GM19239 (cell line): ENCODE measurements at regions not wholly inside any gene's neighbourhood (a gene's known extent, or its start where the extent isn't known, plus 50 kb on each side); places are given as distances from the start of the nearest gene placed in this dataset.

Experiments used
- DNase-seq: peaks from one replicate; pipeline ENCODE4 v3.0.0; 2011; ENCODE audit warnings: low spot score; ENCODE audit not compliant: insufficient read length
- FAIRE-seq: peaks from 2 replicates; lab custom pipeline; 2011; peaks lifted over from hg19 to GRCh38; lab: Jason Lieb, UNC

DNA sequence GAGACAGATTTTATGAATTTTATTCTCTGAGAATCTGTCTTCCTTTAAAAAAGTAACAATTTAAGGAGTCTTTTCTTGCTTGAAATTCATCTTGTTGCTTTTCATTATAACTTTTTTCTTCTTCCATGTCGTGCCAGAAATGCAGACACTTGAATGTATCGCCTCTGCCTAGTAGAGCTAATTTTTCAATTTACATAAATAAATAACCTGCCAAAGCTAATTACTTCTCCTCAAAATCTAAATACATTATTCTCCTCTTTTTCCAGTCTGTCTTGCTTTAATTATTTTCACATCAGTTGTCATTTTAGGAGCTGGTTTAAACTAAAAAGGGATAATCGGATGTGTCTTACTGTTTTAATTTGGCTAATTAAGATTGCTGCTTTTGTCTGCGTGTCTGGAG, 711.1 kb upstream of the SEL1L start:
- no peak for FAIRE-seq
- no peak for DNase-seq

DNA sequence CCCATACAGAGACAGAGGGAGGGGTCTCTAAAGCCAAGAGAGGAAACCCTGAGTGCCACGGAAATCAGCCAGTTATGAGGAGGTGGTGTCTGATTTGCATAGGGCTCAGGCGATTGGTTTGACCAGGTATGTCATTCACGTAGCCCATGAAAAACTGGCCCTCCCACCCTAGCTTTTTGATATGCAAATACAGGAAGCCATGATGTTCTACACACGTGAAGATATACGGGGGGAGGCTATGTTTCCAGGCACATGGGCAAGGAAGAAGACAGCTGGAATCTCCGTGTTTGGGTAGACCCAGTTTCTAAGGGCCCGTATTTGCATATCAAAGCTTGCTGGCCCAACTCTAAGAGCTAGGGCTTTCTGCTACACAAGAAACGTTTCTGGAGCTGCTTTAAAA, 717.8 kb upstream of the SEL1L start:
- FAIRE-seq: no peak
- DNase-seq: no peak

DNA sequence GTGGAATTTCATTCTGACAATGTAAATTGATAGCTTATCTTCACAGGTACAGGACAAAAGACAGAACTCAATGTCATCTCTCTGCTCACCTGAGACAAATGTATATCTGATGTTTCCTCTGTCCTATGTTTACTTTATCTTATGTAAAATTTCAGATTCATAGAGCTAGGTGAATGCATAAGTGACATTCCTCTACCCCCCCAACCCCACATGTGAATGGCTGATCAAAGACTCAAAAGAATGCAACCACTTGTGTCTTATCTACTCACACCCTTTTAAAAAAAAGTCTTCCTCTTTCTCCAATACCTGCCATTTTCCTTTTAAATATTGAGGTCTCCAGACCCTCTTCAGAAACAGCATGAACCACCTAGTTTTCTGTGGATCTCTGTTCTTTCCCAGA, 736.6 kb upstream of the SEL1L start:
- FAIRE-seq (no peak), DNase-seq (no peak)

DNA sequence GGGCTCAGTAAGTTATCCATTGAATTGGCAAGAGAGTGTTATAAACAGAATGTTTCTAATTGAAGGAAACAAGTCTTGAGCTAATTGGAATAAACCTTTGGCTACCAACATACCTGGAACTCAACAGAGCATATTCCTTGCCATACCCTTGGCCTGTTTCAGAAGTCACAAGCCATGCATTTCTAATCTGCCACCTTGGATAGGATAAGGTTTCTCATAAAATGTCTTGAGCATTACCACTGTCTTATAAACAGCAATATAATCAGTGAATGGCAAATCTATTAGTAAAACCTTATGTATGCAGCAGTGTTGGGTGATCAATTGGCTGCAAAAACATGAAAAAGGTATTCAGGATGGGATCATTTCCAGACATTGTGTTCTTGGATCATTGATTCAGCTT, 765.2 kb upstream of the SEL1L start:
- no peak for DNase-seq
- no peak for FAIRE-seq

DNA sequence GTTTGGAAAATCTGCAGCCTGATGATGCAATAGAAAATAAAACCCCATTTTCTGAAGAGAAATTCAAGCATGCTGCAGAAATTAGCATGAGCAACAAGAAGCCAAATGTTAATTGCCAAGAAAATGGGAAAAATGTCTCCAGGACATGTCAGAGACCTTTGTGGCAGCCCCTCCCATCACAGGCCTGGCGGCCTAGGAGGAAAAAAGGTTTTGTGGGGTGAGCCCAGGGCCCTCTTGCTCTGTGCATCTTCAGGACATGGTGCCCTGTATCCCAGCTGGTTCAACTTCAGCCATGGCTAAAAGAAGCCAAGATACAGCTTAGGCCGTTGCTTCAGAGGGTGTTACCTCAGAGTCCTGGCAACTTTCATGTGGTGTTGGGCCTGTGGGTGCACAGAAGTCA, 775.5 kb upstream of the SEL1L start:
- FAIRE-seq: no peak
- no peak for DNase-seq

DNA sequence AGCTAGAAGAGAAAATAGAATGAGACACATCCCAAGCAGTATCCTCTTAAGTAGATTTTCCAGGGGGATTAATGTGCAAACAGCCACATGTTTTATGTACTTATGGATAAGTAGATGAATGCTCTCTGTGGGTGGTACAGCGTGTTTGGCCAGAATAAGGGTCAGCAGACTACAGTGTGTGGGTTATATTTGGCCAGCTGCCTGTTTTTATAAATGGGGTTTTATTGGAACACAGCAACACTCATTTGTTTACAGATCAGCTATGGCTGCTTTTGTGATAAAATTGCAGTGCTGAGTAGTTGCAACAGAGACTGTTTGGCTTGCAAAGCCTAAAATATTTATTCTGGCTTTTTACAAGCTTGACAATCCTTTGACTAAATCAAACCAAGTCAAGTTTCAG, 780.2 kb upstream of the SEL1L start:
- FAIRE-seq: no peak
- no peak for DNase-seq

DNA sequence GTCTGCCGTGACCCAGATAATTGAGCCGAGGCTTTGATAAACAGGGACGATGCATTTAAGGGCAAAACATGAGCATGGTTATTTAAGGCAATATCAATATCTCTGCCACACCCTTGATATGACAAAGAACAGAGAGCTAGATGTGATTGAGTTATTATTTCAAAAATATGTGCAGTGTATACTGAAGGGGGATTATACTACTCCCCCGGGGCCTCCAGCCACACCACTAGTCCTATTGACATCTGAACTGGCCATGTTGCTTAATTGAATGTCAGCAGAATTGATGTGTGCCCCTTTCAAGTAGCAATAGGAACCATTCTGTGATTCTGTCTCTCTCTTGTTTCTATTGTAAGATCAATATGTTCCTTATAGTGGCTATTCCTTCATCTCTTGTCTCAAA, 794.8 kb upstream of the SEL1L start:
- DNase-seq (no peak), FAIRE-seq (no peak)

DNA sequence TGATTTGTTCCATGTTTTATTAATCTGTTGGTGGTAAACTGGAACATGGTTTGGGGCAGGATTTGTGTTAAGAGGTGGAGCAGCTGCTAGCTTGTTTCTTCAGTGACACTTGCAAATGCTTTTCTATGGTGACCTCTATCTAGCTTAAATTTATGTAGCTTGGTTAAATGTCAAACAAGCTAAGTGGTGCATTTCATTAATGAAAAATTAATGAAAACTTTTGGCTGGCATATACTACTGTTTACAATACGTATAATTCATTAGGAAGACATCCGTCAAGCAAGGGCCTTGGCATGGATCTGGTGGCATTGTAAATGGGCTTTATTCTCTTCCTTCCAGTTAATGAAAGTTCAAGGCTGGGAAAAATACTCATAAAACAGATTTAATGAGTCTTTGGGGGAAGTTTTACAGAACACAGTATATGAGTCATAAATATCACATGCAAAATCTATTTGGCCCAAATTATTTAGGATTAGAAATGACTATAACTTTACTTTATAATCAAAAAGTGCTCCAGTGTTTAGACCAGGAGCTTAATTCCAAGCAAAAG, 807.7 kb upstream of the SEL1L start:
- FAIRE-seq: no peak
- DNase-seq: no peak

DNA sequence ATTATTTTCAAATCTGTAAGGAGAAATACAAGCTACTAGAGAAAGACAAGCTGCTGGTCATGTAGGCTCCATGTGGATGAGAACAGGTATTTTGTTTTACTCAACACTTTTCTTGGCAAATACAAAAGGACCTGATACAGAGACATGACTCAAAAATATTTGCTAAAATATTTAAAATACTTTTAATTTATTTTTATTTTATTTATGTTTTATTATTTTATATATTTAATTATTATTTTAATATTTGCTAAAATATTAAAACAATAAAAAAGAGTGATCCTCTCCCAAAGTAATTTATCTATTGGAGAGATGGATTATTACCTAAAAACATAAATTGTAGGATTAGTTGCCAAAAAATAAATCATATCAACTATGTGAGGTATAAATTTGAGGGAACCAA, 808.9 kb upstream of the SEL1L start:
- no peak for DNase-seq
- FAIRE-seq: no peak

DNA sequence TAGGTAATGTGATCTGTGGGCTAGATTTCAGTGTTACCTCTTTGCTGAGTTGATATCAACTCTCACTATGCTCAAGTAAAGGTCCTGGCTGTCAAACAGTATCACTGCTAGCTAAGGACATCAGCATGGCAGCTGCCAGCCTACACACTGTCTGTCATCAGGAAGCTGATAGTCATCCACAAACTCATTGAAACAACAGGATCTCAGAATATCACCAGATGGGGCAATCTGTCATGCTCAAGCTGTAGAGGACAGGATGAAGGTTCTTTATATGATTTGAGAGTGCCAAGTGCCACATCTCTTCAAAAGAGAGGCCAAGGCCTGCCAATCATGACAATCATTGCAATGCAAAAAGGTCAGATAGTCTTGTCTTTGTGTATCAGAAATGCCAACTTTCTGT, 811.5 kb upstream of the SEL1L start:
- no peak for FAIRE-seq
- DNase-seq: no peak

DNA sequence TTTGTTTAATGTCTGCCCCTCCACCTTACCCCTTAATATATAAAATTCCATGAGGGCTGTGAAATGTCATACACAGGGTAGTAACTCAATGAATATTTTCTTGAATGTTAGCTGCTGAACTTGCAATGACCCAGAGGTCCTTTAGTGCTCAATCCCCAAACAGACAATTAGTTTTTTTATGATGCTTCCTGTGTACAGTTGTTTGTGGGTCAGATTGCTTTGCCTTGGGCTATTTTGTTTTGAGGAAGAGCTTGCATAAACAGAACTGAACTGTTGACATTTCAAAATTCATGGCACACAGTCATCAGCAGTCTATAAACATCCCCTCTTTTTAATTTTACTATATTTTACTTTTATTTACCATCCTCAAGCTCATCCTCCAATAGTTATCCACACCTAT, 820.5 kb upstream of the SEL1L start:
- DNase-seq (no peak), FAIRE-seq (no peak)

DNA sequence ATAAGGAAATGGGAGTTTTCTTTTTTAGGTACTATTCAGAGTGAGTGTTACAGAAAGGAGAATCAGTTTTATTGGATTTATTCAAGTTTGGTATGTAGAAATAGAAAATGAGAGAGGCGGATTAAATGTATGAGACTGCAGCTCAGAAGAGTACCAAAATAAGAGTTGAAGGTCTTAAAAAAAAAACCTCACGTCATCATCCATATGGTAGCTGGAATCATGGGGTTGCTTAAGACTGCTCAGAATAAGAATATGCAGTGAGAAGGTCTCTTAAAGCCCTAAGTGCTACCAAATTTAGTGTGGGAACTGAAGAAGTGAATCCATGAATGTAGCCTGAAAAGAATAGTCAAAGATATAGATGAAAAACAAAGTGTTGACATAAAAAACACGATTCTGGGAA, 825.5 kb upstream of the SEL1L start:
- no peak for DNase-seq
- FAIRE-seq: no peak

DNA sequence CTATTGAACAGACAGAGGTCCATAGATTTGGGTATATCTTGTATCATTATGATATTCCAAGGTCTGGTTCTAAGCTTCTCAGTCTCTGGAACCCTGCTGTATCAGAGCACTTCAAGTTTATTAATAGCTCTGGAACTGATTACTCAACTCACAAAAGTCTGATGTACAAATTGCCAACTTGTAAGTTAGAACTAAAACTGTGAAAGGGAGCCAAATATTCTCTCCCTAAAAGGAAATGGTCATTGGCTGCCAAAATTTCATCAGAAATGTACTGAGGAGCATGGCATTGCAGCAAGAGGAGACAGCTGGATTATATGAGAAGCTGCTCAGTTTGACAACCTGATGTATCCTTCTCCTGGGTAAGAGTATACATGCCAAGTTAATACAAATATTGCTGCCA, 828.8 kb upstream of the SEL1L start:
- DNase-seq (no peak), FAIRE-seq (no peak)

DNA sequence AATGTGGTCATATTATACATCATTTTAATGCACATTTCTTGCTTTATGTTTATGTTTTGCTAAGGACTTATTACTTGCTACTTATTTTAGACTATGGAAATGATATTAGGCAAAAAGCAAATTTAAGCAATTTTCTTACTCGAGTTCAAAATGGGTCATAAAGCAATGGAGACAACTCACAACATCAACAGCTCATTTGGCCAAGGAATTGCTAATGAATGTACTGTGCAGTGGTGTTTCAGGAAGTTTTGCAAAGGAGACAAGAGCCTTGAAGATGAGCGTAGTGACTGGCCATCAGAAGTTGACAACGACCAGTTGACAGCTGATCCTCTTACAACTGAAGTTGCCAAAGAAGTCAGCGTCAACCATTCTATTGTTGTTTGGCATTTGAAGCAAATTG, 831.8 kb upstream of the SEL1L start:
- FAIRE-seq (no peak), DNase-seq (no peak)

DNA sequence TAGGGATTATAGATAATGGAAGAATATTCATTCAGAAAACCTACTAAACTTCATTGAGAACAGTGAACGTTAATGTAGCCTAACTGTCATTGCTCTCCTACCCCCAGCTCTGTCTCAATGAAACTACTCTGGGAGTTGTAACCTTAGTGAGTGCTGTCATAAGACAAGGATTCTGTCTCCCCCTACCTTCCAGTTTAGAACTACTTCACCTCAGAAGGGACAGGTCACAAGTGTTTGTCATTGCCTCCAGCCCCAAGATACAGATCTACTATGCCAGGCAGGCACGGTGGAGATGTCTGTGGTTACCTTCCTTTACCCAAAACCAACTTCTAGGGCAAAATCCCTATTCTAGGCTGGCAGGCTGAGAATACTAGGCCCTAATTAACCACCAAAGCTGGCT, 833.1 kb upstream of the SEL1L start:
- DNase-seq (no peak), FAIRE-seq (no peak)

DNA sequence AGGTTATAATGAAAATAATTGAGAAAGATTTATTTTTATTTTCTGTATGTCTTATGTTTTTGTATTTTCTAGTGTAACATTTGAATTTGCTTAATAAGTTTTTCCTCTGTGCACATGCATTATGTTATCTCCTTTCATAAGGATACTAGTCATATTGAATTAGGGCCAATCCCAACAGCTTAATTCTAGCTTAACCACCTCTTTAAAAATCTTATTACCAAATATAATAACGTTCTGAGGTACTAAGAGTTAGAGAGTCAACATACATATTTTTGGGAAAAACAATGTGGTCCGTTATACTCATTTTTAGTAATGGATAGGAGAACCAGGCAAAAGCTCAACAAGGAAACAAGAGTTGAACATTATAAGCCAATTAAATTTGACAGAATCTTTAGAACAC, 845.6 kb upstream of the SEL1L start:
- FAIRE-seq (no peak), DNase-seq (no peak)

DNA sequence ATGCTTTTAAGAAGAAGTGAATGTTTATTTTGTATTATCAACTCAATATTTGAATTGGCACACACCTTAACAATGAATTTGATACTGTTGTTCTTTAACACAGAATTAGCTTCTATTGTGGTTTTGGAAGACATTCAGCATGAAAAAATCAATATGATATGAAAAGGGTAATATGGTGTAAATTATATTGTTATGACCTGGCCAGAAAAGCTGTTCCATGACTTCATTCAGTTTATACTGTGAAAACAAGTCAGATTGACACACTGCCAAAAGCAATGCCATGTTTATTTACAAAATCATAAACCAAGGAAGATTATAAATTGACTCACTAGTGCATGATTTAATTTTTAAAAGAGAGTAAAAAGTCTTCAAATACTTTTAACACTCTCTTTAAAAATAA, 851.4 kb upstream of the SEL1L start:
- FAIRE-seq: no peak
- no peak for DNase-seq

DNA sequence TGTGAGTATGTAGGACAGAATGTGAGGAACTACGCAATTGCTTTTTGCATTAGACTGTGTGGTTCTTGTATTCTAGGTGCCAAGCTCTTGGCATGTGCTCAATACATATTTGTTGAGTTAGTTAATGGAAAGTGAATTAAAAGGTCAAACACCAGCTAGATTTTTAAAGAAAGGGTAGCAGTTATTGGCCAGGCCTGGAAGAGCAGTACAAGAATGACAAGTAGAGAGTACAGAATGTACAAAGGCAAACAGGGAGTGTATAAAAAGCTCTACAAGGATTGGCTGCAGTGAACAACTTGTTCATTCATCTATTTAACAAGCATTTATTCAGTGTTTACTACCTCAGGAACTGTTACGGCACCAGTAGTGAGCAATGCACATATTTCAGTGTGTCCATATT, 854.0 kb upstream of the SEL1L start:
- FAIRE-seq: no peak
- DNase-seq: no peak

DNA sequence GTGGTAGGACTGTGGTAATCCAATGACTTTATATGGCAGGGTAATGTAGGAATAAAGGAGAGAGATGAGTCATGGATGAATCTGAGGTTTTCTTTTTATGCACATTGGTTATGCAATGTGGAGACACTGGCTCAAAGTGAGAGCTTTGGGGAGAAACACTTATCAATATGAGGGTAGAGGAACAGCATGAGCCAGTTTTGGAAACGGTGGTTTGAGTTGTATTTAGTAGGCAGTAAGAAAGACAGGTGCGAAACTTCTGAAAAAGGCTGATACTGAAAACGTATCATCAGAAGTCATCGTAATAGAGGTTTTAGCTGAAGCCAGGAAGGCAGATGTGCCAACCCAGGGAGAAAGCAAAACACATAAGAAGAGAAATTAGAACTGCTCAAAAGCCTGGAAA, 854.8 kb upstream of the SEL1L start:
- FAIRE-seq: no peak
- DNase-seq: no peak

DNA sequence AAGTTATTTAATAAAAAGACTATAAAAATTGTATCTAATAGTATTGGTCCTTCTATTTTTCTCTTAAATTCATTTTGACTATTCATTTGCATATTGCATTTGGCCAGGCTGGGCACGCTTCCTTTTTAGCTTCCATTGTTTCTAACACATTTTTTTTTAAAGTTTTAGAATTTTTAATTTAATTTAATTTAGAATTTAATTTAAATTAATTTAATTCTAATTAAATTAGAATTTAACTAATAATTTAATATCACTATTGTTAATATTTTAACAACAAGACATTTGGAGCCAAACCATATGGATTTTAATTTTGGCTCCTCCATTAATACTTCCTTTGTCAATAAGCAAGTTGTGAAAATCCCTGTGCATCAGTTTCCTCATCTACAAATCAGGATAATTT, 856.9 kb upstream of the SEL1L start:
- DNase-seq: no peak
- no peak for FAIRE-seq

DNA sequence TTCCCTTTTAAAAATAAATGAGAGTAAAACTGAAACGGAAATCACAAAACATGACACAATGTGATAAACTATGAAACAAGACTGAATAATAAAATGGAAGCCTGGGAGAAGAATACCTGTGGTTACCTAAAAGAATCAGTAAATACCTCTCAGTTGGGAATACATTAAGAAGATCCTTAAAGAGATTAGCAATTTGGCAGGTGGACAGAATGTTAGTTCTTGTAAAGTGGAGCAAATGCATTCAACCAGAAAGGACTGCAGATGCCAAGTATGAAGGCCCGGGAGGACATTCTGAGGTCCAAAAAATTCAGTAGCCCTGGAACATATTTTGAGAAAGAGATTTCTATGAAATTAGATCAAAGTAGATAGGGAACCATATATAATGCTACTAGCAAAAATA, 861.3 kb upstream of the SEL1L start:
- DNase-seq (no peak), FAIRE-seq (no peak)

DNA sequence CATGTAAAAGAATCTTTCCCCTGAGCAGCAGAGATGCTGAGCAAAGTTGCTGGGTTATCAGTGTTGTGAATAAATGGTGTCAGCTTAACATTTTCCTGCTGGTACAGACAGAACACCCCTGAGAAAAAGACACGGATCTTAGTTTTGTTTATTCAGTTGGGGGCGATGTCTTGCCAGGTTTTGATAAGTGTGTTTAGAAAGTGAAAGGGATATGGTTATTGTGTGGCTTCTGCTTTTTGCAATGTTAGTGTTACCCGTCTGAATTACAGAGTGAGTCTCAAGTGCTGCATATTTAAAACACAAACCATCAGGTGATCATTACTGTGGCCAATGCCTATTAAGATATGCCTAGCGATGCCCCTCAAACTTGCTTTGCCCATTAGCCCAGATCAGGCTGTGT, 864.6 kb upstream of the SEL1L start:
- no peak for FAIRE-seq
- no peak for DNase-seq

DNA sequence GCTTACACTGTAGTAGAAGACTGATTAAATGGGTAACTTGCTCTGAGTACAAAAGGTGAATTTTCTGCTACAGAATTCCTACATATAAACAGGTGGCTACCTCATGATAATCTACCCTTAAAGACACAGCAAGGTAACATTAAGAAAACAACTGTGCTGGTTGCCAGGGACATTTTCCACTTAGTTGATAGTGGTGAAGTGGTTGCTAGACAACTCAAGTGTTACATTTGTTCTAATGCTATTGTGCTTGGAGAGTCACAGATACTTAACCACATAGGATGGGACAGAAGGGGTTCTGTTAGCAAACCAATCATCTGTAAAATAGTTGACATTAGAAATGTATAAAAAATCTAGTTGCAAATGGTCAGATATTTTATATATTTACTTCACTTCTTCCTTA, 870.3 kb upstream of the SEL1L start:
- no peak for FAIRE-seq
- no peak for DNase-seq
